Coronary artery (tissue), 2 donors: ENCODE measurements at regions not wholly inside any gene's neighbourhood (a gene's known extent, or its start where the extent isn't known, plus 50 kb on each side); places are given as distances from the start of the nearest gene placed in this dataset.
A peak's percentile ranks its signal among the peaks of the same experiment; 100 is the strongest.
"Not testable (repeated sequence)": the region's sequence is repeated elsewhere in the genome, so short reads cannot be mapped to it uniquely, and the experiment has no call there.

ENCODE experiments used
- DNase-seq: peaks from one replicate; pipeline ENCODE4 v3.0.0-alpha.2; 2017; ENCODE audit warnings: low spot score
- H3K27ac ChIP-seq, 2 donors: fragments of 200-600 bp; sonication (generic); one replicate each; pipeline ENCODE4 v1.5.1; 2016 to 2019
- H3K4me3 ChIP-seq: fragments of 200-600 bp; sonication (generic); 2 replicates; pipeline ENCODE4 v1.5.1; 2016; ENCODE audit warnings: mild to moderate bottlenecking, moderate library complexity
- CTCF ChIP-seq: fragments of 200-600 bp; sonication (generic); IDR thresholded peaks from one replicate; pipeline ENCODE4 v1.5.1; 2019; ENCODE audit warnings: antibody characterized with exemption

- not testable (repeated sequence) for H3K27ac ChIP-seq, H3K4me3 ChIP-seq, DNase-seq
These were observed 52.6 kb upstream of the KIF26B start for GRCh38 chr1:245102149-245102548.

GRCh38 chr1:245099401-245099800 lies 55.4 kb upstream of the KIF26B start:
- H3K27ac ChIP-seq: no peak overlapping the region
- DNase-seq: no peak
- H3K4me3 ChIP-seq: no peak overlapping the region

GRCh38 chr1:245098924-245099323 lies 55.9 kb upstream of the KIF26B start:
- DNase-seq: no peak
- no peak for TF ChIP-seq CTCF
- Histone ChIP-seq H3K27ac (no peak overlapping the region), H3K4me3 (no peak overlapping the region)

More at GRCh38 chr1:245099401-245099800, 55.4 kb upstream of the KIF26B start:
- TF ChIP-seq CTCF: no peak

- TF ChIP-seq CTCF: no peak
These were observed 58.3 kb upstream of the KIF26B start for GRCh38 chr1:245096311-245097066.

GRCh38 chr1:245095903-245096302 lies 58.9 kb upstream of the KIF26B start:
- no peak for TF ChIP-seq CTCF
- H3K4me3 ChIP-seq: no peak overlapping the region
- no peak overlapping the region for H3K27ac ChIP-seq
- no peak for DNase-seq

More at GRCh38 chr1:245096311-245097066, 58.3 kb upstream of the KIF26B start:
- Histone ChIP-seq H3K4me3 (no peak overlapping the region), H3K27ac (no peak overlapping the region)
- DNase-seq: no peak

- no peak for TF ChIP-seq CTCF
- peak; percentile 41 for DNase-seq
- Histone ChIP-seq H3K4me3 (no peak overlapping the region), H3K27ac (no peak overlapping the region)
These were observed 59.8 kb upstream of the KIF26B start for GRCh38 chr1:245094954-245095353.

- TF ChIP-seq CTCF: no peak
- Histone ChIP-seq H3K4me3 (no peak overlapping the region), H3K27ac (no peak overlapping the region)
- DNase-seq: no peak
These were observed 60.7 kb upstream of the KIF26B start for GRCh38 chr1:245094092-245094491.
